HG02884 (cell line): ENCODE measurements at regions not wholly inside any gene's neighbourhood (a gene's known extent, or its start where the extent isn't known, plus 50 kb on each side); places are given as distances from the start of the nearest gene placed in this dataset.
"Not testable (repeated sequence)": the region's sequence is repeated elsewhere in the genome, so short reads cannot be mapped to it uniquely, and the experiment has no call there.

ENCODE experiments used
- ATAC-seq: cut with Tn5 transposase; IDR thresholded peaks from one replicate; pipeline ENCODE4 v1.9.1; 2021; ENCODE audit warnings: mild to moderate bottlenecking, moderate library complexity; ENCODE audit not compliant: unreplicated experiment

DNA sequence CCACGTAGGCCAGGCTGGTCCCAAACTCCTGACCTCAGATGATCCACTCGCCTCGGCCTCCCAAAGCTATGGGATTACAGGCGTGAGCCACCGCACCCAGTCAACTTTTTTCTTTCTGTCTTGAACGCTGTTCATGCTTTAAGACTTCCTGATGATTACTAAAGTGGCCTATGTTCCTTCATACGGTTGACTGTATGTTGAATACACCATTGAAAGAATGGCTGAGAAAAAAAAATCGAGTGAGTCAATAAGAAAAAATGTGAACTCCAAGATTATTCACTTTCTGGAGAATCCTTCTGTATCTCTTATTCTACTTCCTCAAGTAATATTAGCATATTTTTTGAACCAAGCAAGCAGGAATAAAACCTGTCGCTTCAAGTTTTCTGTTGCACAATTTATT, 955.0 kb downstream of the GATA3 start:
- ATAC-seq, result no peak

DNA sequence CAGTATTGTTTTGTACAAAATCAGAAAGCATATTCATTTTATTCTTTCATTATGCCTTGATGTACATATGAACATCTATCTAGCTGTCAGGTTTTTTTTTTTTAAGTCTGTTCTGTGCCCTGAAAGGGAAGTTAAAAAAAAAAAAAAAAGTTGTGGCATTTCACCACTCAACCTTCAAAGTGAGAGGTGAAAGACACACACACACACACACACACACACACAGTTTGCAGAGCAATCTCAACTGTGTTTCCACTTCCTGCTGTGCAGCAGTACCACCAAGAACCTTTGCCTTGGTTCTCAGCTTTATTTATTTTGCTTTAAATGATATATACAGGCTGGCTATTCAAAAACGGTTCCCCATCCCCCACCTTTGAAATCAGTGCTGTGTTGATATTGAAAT, 955.6 kb downstream of the GATA3 start:
- no peak for ATAC-seq

DNA sequence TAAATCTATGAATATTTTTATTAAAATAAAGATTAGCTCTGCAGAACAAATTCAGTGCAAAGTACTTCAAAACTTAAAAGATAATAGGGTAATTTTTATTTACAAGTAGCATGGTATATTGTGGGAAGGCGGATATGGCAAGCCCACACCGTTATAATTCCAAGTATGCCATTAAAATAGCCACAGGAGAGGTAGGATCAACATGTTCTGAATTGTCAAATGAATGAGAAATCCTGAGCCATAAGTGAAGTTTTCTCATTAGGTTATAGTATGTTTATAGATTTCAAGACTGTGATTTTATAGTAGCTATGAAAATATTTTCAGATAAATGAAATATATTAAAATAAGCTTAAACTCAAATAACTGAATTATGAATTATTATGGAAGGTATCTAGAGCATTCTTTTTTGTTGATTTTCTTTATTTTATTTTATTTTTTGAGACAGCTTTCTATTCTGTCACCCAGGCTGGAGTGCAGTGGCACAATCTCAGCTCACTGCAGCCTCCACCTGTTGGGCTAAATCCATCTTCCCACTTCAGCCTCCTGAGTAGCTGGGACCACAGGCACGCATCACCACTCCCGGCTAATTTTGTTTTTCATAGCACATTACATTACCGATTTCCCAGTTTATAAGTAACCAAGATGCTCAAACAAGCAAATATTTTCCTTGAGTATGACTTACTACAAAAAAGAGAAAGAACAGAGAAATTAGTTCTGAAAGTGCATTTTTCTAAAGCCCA, 956.6 kb downstream of the GATA3 start:
- ATAC-seq, result no peak

DNA sequence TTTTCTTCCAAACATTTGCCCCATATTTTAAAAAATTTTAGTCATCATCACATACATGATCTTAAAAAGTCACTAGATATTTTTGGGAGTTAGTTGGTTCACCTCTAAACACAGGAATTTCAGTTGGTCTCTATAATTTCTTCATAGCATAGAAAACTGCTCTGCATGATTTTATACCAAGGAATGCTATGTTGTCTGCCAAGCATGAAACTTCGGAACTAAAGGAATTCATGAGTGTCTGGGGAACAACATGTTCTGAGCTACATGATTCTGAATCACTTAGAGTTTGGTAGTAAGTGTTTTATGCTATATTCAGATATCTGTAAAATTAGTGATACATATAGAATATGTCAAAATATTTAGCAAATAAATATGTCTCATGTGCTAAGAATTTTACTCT, 957.8 kb downstream of the GATA3 start:
- no peak for ATAC-seq

- ATAC-seq, result no peak
Observed at GRCh38 chr10:9015005-9015404, 960.5 kb downstream of the GATA3 start.

- ATAC-seq, result no peak
Observed at GRCh38 chr10:9015447-9015846, 961.0 kb downstream of the GATA3 start.

DNA sequence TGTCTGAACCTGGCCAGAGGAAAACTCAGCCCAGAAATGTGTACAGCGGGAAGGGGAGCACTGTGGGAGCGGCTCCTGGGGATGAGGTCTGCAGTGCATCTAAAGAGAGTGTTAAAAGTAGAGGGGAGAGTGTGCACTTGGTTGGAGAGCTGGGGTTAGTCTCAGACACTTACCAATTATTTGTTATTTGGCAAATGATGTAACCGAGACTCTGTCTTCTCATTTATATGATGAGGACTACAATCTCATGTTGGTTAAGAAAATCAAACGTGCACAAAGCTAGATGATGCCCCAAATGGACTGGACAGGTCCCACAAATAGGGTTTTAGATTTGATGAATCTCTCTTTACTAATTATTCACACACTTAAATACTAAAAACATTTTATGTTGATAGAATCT, 962.4 kb downstream of the GATA3 start:
- no peak for ATAC-seq

GRCh38 chr10:9018195-9019173, 964.0 kb downstream of the GATA3 start:
- ATAC-seq, result no peak

DNA sequence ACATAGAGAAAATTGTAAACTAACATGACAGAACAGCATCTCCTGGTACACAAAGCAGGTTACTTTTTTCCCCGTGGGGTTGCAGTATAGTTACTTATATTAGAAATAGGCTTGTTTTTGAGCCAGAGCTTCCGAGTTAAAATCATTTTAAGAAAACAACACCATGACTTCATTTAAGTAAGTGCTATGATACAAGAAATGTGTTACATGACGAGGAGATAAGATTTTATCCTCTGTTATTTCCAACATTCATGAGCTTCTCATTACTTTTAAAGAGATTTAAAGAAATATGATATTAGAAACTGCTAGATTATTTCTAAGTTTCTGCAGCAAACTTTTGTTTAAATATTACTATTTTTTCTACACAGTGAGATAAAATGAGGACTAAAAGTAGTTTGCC, 968.7 kb downstream of the GATA3 start:
- ATAC-seq, result no peak

DNA sequence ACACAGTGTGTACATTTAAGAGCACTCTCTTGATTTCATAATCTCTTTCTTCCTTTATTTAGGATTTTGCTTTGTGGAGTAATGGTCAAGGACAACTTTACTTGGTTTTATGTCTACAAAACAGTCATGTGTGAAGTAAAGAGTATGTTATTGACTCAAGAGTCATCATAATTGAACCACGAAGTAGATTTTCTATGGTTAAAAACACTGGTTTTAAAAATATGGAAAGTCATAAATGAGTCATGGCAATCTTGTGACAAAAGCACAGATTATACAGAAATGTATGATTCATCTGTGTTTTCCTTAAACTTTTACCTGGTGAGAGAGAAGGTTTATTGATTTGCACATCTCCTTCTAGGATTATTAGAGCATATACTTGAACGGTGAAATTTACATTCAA, 969.7 kb downstream of the GATA3 start:
- no peak for ATAC-seq

- no peak for ATAC-seq
Observed at GRCh38 chr10:9028231-9028630, 973.7 kb downstream of the GATA3 start.

GRCh38 chr10:9035355-9035754, 980.9 kb downstream of the GATA3 start:
- ATAC-seq, result no peak

- no peak for ATAC-seq
Observed at GRCh38 chr10:9036711-9037204, 982.3 kb downstream of the GATA3 start.

GRCh38 chr10:9038146-9038714, 983.7 kb downstream of the GATA3 start:
- no peak for ATAC-seq

DNA sequence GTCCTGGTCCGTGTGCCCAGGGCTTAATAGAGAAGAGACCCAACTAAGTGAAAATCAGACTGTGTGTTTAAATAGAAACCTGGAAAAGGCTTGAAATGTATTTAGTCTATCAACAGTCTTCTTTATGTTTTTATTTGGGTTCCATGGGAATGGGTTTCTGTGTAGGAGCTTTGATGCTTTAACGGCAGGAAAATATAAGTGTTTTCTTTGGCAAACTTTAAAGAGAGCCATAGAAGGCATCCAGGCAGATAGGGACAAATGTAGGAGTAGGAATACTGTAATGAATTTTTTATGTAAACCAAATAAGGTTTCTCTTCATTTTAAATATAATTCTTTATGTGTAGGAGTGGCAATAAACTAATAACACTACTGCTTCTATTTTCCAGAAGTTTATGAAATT, 989.0 kb downstream of the GATA3 start:
- ATAC-seq, result no peak

- ATAC-seq, result no peak
Observed at GRCh38 chr10:9045311-9045710, 990.8 kb downstream of the GATA3 start.

GRCh38 chr10:9051328-9051974, 997.0 kb downstream of the GATA3 start:
- no peak for ATAC-seq

DNA sequence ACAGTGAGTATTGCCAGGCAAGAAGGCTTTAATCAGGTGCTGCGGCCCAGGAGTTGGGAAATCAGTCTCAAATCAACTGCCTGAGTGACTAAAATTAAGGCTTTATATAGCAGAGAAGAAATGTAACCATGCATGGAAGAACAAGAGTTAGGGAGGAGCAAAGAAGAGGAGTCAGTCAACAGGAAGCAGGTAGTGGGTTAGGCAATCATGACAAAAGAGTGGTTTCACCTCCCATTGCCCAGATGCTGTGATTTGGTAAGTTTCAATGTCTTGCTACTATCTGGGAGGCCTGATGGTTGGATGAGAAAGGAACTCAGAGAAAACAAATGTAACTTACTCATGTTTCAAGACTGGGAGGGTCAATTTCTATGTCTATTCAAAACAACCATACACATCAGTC, 998.3 kb downstream of the GATA3 start:
- no peak for ATAC-seq

DNA sequence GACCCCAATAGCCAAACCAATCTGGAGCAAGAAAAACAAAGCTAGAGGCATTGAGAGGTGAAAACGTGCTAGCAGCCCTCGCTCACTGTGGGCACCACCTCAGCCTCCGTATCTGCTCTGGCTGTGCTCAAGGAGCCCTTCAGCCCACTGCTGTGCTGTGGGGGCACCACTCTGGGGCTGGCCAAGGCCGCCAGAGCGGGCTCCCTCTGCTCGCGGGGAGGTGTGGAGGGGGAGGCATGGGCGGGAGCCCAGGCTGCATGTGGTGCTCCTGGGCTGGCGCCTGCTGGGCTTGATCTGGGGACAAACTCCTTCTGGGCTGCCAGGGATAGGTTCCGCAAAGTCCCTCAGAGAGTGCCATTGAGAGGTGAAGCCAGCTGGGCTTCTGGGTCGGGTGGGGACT, 1002.0 kb downstream of the GATA3 start:
- ATAC-seq, result no peak

- not testable (repeated sequence) for ATAC-seq
Observed at GRCh38 chr10:9057293-9057692, 1002.8 kb downstream of the GATA3 start.

DNA sequence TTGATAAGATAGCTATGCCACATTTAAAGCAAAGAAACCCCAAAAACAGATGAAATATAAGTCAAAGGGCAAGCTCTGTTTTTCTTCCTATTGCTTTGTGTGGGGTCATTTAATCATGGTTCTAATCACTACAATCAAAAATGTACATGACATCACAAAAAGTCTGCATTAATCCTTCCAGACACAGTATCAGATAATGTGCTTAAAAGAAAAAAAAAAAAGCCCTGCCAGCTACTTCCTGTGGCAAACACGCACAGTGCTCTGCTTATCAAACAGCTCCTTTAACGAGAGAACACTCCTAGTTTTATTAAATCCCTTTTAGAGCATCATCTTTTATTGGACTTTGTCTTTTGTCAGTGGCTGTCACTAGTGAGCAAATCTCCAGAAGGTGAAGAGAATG, 1005.8 kb downstream of the GATA3 start:
- no peak for ATAC-seq
